ENCODE measurements at regions not wholly inside any gene's neighbourhood (a gene's known extent, or its start where the extent isn't known, plus 50 kb on each side); places are given as distances from the start of the nearest gene placed in this dataset.

- no peaks in the 10 kb centered on the region for H4K20me1 ChIP-seq (ENCODE audit: control insufficient read depth, extremely low read depth, insufficient read depth, low read length)
- no peak for TF ChIP-seq EZH2 (IDR thresholded peaks at IDR 0.05; ENCODE audit: low read length, missing control alignments)
- TF ChIP-seq, protein P1, sequence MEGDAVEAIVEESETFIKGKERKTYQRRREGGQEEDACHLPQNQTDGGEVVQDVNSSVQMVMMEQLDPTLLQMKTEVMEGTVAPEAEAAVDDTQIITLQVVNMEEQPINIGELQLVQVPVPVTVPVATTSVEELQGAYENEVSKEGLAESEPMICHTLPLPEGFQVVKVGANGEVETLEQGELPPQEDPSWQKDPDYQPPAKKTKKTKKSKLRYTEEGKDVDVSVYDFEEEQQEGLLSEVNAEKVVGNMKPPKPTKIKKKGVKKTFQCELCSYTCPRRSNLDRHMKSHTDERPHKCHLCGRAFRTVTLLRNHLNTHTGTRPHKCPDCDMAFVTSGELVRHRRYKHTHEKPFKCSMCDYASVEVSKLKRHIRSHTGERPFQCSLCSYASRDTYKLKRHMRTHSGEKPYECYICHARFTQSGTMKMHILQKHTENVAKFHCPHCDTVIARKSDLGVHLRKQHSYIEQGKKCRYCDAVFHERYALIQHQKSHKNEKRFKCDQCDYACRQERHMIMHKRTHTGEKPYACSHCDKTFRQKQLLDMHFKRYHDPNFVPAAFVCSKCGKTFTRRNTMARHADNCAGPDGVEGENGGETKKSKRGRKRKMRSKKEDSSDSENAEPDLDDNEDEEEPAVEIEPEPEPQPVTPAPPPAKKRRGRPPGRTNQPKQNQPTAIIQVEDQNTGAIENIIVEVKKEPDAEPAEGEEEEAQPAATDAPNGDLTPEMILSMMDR (conservative IDR thresholded peaks at IDR 0.05 in 1 of 2, IDR thresholded peaks at IDR 0.05 in 1 of 2; ENCODE audit: low read depth in 1 of 2, low read length in 2 of 2): no peak
- H3K27me3 ChIP-seq (ENCODE audit: control insufficient read depth, insufficient read depth, low read length): no peaks in the 10 kb centered on the region
- H3K79me2 ChIP-seq (ENCODE audit: control insufficient read depth, insufficient read depth, low read length): no peaks in the 10 kb centered on the region
- DNase-seq (ENCODE audit: low read depth in 2 of 2): no peak
- peaks cover 24% of the 10 kb centered on the region for H3K4me1 ChIP-seq (ENCODE audit: control insufficient read depth, extremely low read depth, insufficient read depth, low read length)
- H3K4me3 ChIP-seq (replicated peaks in 1 of 4; ENCODE audit: control extremely low read depth in 1 of 4, insufficient read depth in 1 of 4, low read depth in 3 of 4, low read length in 4 of 4): no peak overlapping the region
- H3K36me3 ChIP-seq (ENCODE audit: control insufficient read depth, insufficient read depth, low read length): no peaks in the 10 kb centered on the region
- no peak overlapping the region for H3K9ac ChIP-seq (ENCODE audit: insufficient read depth, low read length)
- no peak overlapping the region for H3K27ac ChIP-seq (ENCODE audit: insufficient read depth, low read length)
- H3K9me3 ChIP-seq (ENCODE audit: control insufficient read depth, insufficient read depth, low read depth, low read length): no peaks in the 10 kb centered on the region
- H2AFZ ChIP-seq (ENCODE audit: low read length): no peak overlapping the region
- H3K4me2 ChIP-seq (ENCODE audit: extremely low read depth, insufficient read depth, low read length): no peak overlapping the region
Measured at GRCh38 chr15:99473981-99474906, 91.5 kb upstream of the MEF2A start.

DNA sequence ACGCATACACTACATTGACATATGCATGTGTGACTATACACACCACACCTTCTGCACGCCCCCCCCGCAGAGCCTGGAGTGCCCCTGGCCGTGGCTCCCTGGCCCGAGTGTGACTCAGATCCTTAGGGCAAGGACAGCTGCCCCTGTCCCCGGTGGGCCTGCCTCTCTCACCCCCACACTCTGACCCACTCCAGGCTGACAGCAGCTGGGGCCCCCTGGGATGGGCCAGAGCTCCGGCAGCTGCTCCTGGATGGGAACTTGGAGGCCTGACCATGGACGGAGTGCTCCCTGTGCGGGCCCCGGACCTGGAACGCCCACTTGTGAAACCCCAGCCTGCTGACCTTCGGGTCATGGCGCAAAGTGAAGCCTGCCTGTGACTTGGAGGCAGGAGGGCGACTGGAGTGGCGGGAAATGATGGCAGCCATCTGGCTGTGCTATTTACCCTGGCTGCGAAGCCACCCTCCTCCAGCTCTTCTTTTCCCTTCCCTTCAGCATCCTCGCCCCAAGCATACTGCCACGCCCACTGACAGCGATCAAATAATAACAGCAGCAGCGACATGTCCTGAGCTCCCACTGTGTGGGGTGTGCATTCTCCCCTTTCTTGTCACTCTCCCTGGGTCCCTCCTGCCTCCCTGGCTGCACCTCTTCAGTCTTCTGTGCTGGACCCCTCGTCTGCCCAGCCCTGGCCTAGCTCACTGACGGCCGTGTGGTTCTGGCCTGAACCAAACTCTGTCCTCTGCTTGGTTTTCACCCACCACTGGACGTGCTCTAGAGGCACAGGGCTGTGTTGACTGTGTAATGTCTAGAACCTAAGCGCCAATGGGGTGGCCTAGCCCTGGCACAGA lies 90.7 kb upstream of the MEF2A start:
- Histone ChIP-seq H2AFZ (ENCODE audit: low read length) (no peak overlapping the region), H3K36me3 (ENCODE audit: control insufficient read depth, insufficient read depth, low read length) (no peaks in the 10 kb centered on the region), H4K20me1 (ENCODE audit: control insufficient read depth, extremely low read depth, insufficient read depth, low read length) (no peaks in the 10 kb centered on the region), H3K9me3 (ENCODE audit: control insufficient read depth, insufficient read depth, low read depth, low read length) (no peaks in the 10 kb centered on the region), H3K4me3 (replicated peaks in 1 of 4; ENCODE audit: control extremely low read depth in 1 of 4, insufficient read depth in 1 of 4, low read depth in 3 of 4, low read length in 4 of 4) (no peak overlapping the region), H3K4me2 (ENCODE audit: extremely low read depth, insufficient read depth, low read length) (no peak overlapping the region), H3K4me1 (ENCODE audit: control insufficient read depth, extremely low read depth, insufficient read depth, low read length) (peaks cover 24% of the 10 kb centered on the region), H3K27me3 (ENCODE audit: control insufficient read depth, insufficient read depth, low read length) (no peaks in the 10 kb centered on the region), H3K27ac (ENCODE audit: insufficient read depth, low read length) (peak overlapping the region; percentile 83), H3K79me2 (ENCODE audit: control insufficient read depth, insufficient read depth, low read length) (no peaks in the 10 kb centered on the region), H3K9ac (ENCODE audit: insufficient read depth, low read length) (no peak overlapping the region)
- TF ChIP-seq EZH2 (IDR thresholded peaks at IDR 0.05; ENCODE audit: low read length, missing control alignments): no peak
- TF ChIP-seq, protein P1 (conservative IDR thresholded peaks at IDR 0.05 in 1 of 2, IDR thresholded peaks at IDR 0.05 in 1 of 2; ENCODE audit: low read depth in 1 of 2, low read length in 2 of 2): no peak
- peak in 1 of 2 donors; percentile 88 for DNase-seq (ENCODE audit: low read depth in 2 of 2)

- DNase-seq (ENCODE audit: low read depth in 2 of 2): no peak
- Histone ChIP-seq H4K20me1 (ENCODE audit: control insufficient read depth, extremely low read depth, insufficient read depth, low read length) (no peaks in the 10 kb centered on the region), H2AFZ (ENCODE audit: low read length) (no peak overlapping the region), H3K4me2 (ENCODE audit: extremely low read depth, insufficient read depth, low read length) (no peak overlapping the region), H3K9ac (ENCODE audit: insufficient read depth, low read length) (no peak overlapping the region), H3K4me1 (ENCODE audit: control insufficient read depth, extremely low read depth, insufficient read depth, low read length) (peaks cover 24% of the 10 kb centered on the region), H3K36me3 (ENCODE audit: control insufficient read depth, insufficient read depth, low read length) (no peaks in the 10 kb centered on the region), H3K27me3 (ENCODE audit: control insufficient read depth, insufficient read depth, low read length) (no peaks in the 10 kb centered on the region), H3K79me2 (ENCODE audit: control insufficient read depth, insufficient read depth, low read length) (no peaks in the 10 kb centered on the region), H3K27ac (ENCODE audit: insufficient read depth, low read length) (peak overlapping the region; percentile 83), H3K9me3 (ENCODE audit: control insufficient read depth, insufficient read depth, low read depth, low read length) (no peaks in the 10 kb centered on the region), H3K4me3 (replicated peaks in 1 of 4; ENCODE audit: control extremely low read depth in 1 of 4, insufficient read depth in 1 of 4, low read depth in 3 of 4, low read length in 4 of 4) (no peak overlapping the region)
- TF ChIP-seq, protein P1 (conservative IDR thresholded peaks at IDR 0.05 in 1 of 2, IDR thresholded peaks at IDR 0.05 in 1 of 2; ENCODE audit: low read depth in 1 of 2, low read length in 2 of 2): no peak
- no peak for TF ChIP-seq EZH2 (IDR thresholded peaks at IDR 0.05; ENCODE audit: low read length, missing control alignments)
Measured at GRCh38 chr15:99475754-99476412, 89.9 kb upstream of the MEF2A start.

Data from fibroblast of lung (primary cell).